Esophagus (tissue), 2 donors: ENCODE measurements at regions not wholly inside any gene's neighbourhood (a gene's known extent, or its start where the extent isn't known, plus 50 kb on each side); places are given as distances from the start of the nearest gene placed in this dataset.

Source experiments
- H3K27ac ChIP-seq, 2 donors: one replicate each; pipeline ENCODE4 v1.5.1; 2013; ENCODE audit warnings: low read depth in 2 of 2, mild to moderate bottlenecking in 2 of 2, inconsistent platforms in 1 of 2, low read length in 1 of 2, moderate library complexity in 1 of 2
- H3K27me3 ChIP-seq, 2 donors: one replicate each; pipeline ENCODE4 v1.6.1; 2013; ENCODE audit warnings: low read length in 2 of 2, control low read depth in 1 of 2, mild to moderate bottlenecking in 1 of 2; ENCODE audit not compliant: insufficient read depth in 2 of 2, control insufficient read depth in 1 of 2
- H3K36me3 ChIP-seq, 2 donors: one replicate each; pipeline ENCODE4 v1.6.1; 2013; ENCODE audit warnings: low read length in 1 of 2; ENCODE audit not compliant: control insufficient read depth in 2 of 2, insufficient read depth in 2 of 2
- H3K4me1 ChIP-seq, 2 donors: one replicate each; pipeline ENCODE4 v1.6.1; 2013; ENCODE audit warnings: low read length in 1 of 2; ENCODE audit not compliant: control insufficient read depth in 2 of 2, insufficient read depth in 2 of 2
- H3K4me3 ChIP-seq, 2 donors: one replicate each; pipeline ENCODE4 v1.5.1; 2013; ENCODE audit warnings: low read length in 2 of 2, mild to moderate bottlenecking in 2 of 2, low read depth in 1 of 2, moderate library complexity in 1 of 2
- H3K9me3 ChIP-seq, 2 donors: one replicate each; pipeline ENCODE4 v1.6.1; 2013; ENCODE audit warnings: mild to moderate bottlenecking in 2 of 2, low read depth in 1 of 2, low read length in 1 of 2, moderate library complexity in 1 of 2; ENCODE audit not compliant: control insufficient read depth in 2 of 2, insufficient read depth in 1 of 2
- WGBS, 2 donors: extraction: QIAGEN DNeasy Blood & Tissue Kit; methylation state at CpG; one replicate each; pipeline ENCODE4 v1.1.7; 2013; 5-methylcytosine and 5-hydroxymethylcytosine counted together
- donor health status: healthy with polysubstance abuse.
- donor health status: Bipolar disorder and iron deficiency.

DNA sequence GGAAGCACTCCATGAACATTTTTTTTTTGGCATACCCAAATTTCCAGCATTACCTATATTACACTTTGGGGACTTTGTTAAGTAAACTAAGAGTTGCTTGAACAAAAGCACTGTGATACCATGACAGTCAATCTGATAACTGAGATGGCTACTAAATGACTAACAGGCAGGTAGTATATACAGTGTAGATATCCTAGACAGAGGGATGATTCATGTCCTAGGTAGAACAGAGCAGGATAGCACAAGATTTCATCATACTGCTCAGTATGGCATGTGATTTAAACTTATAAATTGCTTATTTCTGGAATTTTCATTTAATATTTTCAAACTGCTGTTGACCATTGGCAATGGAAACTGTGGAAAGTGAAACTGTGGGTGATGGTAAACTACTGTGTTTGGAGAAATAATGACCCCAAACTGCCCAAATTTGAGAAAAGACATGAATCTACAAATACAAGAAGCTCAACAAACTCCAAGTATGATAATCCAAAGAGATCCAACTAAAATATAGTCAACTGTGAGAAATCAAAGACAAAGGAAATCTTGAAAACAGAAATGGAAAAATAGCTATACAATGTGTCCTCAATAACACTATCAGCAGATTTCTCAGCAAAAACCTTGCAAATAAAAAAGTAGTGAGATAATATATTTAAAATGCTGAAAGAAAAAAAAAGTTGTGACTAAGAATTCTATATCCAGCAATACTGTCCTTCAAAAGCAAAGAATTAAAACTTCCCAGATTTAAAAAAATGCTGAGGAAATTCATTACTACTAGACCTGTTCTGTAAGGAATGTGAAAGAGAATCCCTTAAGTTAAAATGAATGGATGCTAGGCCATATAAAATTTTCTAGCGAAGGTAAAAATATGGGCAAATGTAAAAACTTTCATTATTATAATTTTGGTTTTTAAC is 410.4 kb downstream of the DUSP10 start:
- Histone ChIP-seq H3K36me3 (no peaks in the 10 kb centered on the region), H3K9me3 (no peaks in the 10 kb centered on the region), H3K4me1 (no peaks in the 10 kb centered on the region), H3K27me3 (no peaks in the 10 kb centered on the region), H3K27ac (no peak overlapping the region), H3K4me3 (no peak overlapping the region)
- WGBS, 2 donors: 93 to 98% methylated on average over 1 of the region's 1 CpG

GRCh38 chr1:221334062-221334461 is 407.8 kb downstream of the DUSP10 start:
- H3K9me3 ChIP-seq: peaks cover 0 to 1% of the 10 kb centered on the region in 2 donors
- WGBS, 2 donors: 14 to 21% methylated on average over 2 of the region's 2 CpGs
- no peak overlapping the region for H3K27ac ChIP-seq
- no peak overlapping the region for H3K4me3 ChIP-seq
- no peaks in the 10 kb centered on the region for H3K4me1 ChIP-seq
- H3K27me3 ChIP-seq: no peaks in the 10 kb centered on the region
- H3K36me3 ChIP-seq: no peaks in the 10 kb centered on the region

GRCh38 chr1:221335161-221336101 is 406.5 kb downstream of the DUSP10 start:
- H3K4me1 ChIP-seq: no peaks in the 10 kb centered on the region
- H3K4me3 ChIP-seq: no peak overlapping the region
- H3K9me3 ChIP-seq: peaks cover 0 to 2% of the 10 kb centered on the region in 2 donors
- H3K36me3 ChIP-seq: no peaks in the 10 kb centered on the region
- WGBS, 2 donors: 40 to 46% methylated on average over 5 of the region's 5 CpGs
- H3K27ac ChIP-seq: peak overlapping the region; percentile 59 to 71
- no peaks in the 10 kb centered on the region for H3K27me3 ChIP-seq

DNA sequence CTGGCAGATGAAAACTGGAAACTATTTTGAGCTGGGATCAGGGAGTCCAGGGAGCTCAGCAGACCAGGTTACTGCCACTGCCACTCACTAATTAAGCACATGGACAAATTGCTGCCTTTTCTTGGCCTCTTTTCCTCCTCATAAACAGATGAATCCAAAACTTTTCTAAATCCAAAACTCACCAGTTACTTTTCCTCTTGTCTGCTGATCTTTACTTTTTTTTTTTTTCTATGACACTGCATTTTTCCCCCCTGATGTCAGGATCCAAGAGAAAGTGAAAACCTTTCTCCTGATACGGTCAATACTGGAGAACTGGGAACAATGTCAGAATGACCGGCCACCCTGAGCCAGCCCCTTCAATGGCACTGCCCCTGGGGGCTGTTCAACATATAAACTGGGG is 405.8 kb downstream of the DUSP10 start:
- Histone ChIP-seq H3K4me3 (no peak overlapping the region), H3K9me3 (peaks cover 0 to 2% of the 10 kb centered on the region in 2 donors), H3K36me3 (no peaks in the 10 kb centered on the region), H3K27me3 (no peaks in the 10 kb centered on the region), H3K27ac (peak overlapping the region; percentile 59 to 71), H3K4me1 (no peaks in the 10 kb centered on the region)
- WGBS, 2 donors: 55 to 61% methylated on average over 2 of the region's 2 CpGs

DNA sequence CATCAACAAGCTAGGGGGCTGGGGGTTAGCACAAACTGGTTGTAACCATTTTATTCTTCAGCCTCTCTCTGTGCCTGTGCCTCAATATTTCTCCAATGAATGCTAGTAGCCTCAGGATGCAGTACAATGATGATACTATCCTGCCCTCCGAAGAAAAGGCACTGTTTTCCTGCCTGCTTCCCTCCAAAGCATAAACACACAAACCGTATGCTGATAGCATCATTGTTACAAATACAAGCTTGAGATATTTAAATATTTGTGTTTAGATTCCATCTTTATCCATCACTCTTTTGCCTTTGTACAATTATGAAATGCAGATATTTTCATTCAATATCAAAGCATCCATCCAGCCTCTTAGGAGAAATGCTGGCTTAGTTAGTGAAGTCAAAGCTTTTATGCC is 404.8 kb downstream of the DUSP10 start:
- Histone ChIP-seq H3K27ac (no peak overlapping the region), H3K27me3 (no peaks in the 10 kb centered on the region), H3K9me3 (peaks cover 0 to 2% of the 10 kb centered on the region in 2 donors), H3K4me3 (no peak overlapping the region), H3K4me1 (no peaks in the 10 kb centered on the region), H3K36me3 (no peaks in the 10 kb centered on the region)
- WGBS, 2 donors: 64 to 73% methylated on average over 2 of the region's 2 CpGs

DNA sequence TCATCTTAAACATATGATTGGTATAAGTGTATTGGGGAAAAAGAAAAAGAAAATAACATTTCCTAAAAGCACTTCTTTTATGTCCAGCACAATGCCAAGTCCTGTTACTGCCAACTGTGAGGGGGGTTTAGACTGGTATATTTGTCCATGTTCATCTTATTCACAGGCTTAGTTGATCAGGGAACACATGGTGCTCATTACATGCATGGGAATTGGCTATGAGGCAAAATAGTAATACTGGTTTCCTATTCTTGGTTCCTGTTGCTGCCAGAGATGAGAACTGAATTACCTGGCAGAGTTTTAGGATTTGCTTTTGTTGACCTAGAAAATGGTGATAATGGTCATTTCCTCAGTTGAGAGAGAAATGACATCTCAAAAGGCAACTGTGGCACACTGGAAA is 398.8 kb downstream of the DUSP10 start:
- H3K36me3 ChIP-seq: no peaks in the 10 kb centered on the region
- H3K27me3 ChIP-seq: no peaks in the 10 kb centered on the region
- no peaks in the 10 kb centered on the region for H3K4me1 ChIP-seq
- H3K27ac ChIP-seq: no peak overlapping the region
- H3K9me3 ChIP-seq: peaks cover 0 to 2% of the 10 kb centered on the region in 2 donors
- no peak overlapping the region for H3K4me3 ChIP-seq

DNA sequence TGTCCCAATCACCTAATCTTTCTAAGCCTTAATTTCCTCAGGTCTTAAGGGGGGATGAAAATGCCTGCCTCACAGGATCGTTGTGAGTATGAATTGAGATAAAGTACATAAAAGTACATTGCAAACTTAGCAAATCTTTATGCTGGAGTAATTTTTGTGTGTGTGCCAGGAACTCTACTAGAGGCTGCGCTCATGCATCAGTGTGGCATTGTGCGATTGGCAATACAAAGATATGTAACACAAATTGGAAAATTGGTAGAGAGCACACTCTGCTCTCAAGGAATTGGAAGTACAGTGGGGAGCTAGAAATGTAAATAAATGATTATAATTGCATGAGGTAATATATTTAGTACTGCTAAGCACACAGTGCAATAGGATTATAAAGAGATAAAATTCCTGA is 398.3 kb downstream of the DUSP10 start:
- H3K27ac ChIP-seq: no peak overlapping the region
- peaks cover 0 to 2% of the 10 kb centered on the region in 2 donors for H3K9me3 ChIP-seq
- H3K27me3 ChIP-seq: no peaks in the 10 kb centered on the region
- WGBS, 2 donors: 64 to 70% methylated on average over 3 of the region's 3 CpGs
- no peaks in the 10 kb centered on the region for H3K36me3 ChIP-seq
- no peak overlapping the region for H3K4me3 ChIP-seq
- no peaks in the 10 kb centered on the region for H3K4me1 ChIP-seq

DNA sequence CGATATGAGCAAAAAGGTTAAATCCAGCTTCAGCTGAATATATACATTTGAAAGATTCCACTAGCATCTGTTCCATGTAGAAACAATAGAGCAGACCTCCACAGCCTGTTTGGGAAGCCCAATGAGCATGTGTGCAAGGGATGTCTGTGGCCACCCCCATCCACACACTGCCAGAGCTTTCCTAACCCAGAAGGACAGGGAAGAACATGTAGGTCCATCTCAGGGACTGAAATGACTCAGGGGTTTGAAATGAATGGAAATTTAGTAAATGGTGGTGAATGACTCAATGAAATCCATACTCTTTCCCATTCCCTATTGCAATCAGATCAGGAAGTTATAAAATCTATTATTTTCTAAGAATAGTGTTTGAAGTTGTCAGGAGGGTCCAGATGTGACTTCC is 397.2 kb downstream of the DUSP10 start:
- H3K4me3 ChIP-seq: no peak overlapping the region
- no peaks in the 10 kb centered on the region for H3K9me3 ChIP-seq
- H3K27ac ChIP-seq: no peak overlapping the region
- H3K27me3 ChIP-seq: no peaks in the 10 kb centered on the region
- 66 to 68% methylated on average over 1 of the region's 1 CpG for WGBS, 2 donors
- H3K36me3 ChIP-seq: no peaks in the 10 kb centered on the region
- no peaks in the 10 kb centered on the region for H3K4me1 ChIP-seq

- H3K27me3 ChIP-seq: no peaks in the 10 kb centered on the region
- no peaks in the 10 kb centered on the region for H3K4me1 ChIP-seq
- H3K36me3 ChIP-seq: no peaks in the 10 kb centered on the region
- no peak overlapping the region for H3K27ac ChIP-seq
- no peaks in the 10 kb centered on the region for H3K9me3 ChIP-seq
- no peak overlapping the region for H3K4me3 ChIP-seq
- 39 to 44% methylated on average over 2 of the region's 2 CpGs for WGBS, 2 donors
These were observed 394.2 kb downstream of the DUSP10 start for GRCh38 chr1:221347706-221348105.
